GM12892 (cell line): ENCODE measurements at regions not wholly inside any gene's neighbourhood (a gene's known extent, or its start where the extent isn't known, plus 50 kb on each side); places are given as distances from the start of the nearest gene placed in this dataset.

Source experiments
- POLR2A ChIP-seq: IDR thresholded peaks from 2 replicates; pipeline ENCODE4 v1.6.1; 2011; ENCODE audit warnings: low read depth, low read length, control low read depth
- POLR2AphosphoS5 ChIP-seq: IDR thresholded peaks from 2 replicates; pipeline ENCODE4 v1.6.1; 2011; ENCODE audit warnings: low read depth, low read length, control low read depth

- TF ChIP-seq POLR2A, result no peak
- TF ChIP-seq POLR2AphosphoS5, result no peak
Measured at GRCh38 chr22:27255580-27255979, 546.0 kb downstream of the MN1 start.
